ENCODE measurements at regions not wholly inside any gene's neighbourhood (a gene's known extent, or its start where the extent isn't known, plus 50 kb on each side); places are given as distances from the start of the nearest gene placed in this dataset.

GRCh38 chr10:4276151-4276550 lies 491.1 kb upstream of the KLF6 start:
- TF ChIP-seq REST (IDR thresholded peaks at IDR 0.05; ENCODE audit: insufficient replicate concordance, low read depth), result no peak
- no peak for TF ChIP-seq CTCF (IDR thresholded peaks at IDR 0.05; ENCODE audit: insufficient read depth, low read length)
- no peak for TF ChIP-seq GABPA (IDR thresholded peaks at IDR 0.05; ENCODE audit: low read depth)
- no peak for TF ChIP-seq POLR2AphosphoS5 (IDR thresholded peaks at IDR 0.05; ENCODE audit: low read depth)
